HCT116 (cell line): ENCODE measurements at regions not wholly inside any gene's neighbourhood (a gene's known extent, or its start where the extent isn't known, plus 50 kb on each side); places are given as distances from the start of the nearest gene placed in this dataset.

Experiments used
- ATAC-seq: fragments of 200-7000 bp; cut with Tn5 transposase; 2 replicates; pipeline ENCODE4 v1.9.1; 2020; ENCODE audit warnings: mild to moderate bottlenecking, moderate library complexity
- BruUV-seq: library from RNA; stranded (reverse); fragments of 400-500 nt; replicated peaks from 2 replicates; lab custom pipeline; 2021; lab: Mats Ljungman, UMichigan
- CTCF ChIA-PET: fragments of 300-600 bp; sonication (Branson Sonifier 250); formaldehyde crosslinking; loops from one replicate; lab custom pipeline; 2021; ENCODE audit warnings: antibody characterized with exemption; lab: Charles Lee
- POLR2A ChIA-PET: fragments of 300-600, 350-600 bp; sonication (Branson Sonifier 250); formaldehyde crosslinking; loops from one replicate; lab custom pipeline; 2021; ENCODE audit warnings: antibody characterized with exemption; lab: Charles Lee
- RAD21 ChIA-PET, 2 experiments: fragments of 300-600 bp; sonication (Branson Sonifier 250); formaldehyde crosslinking; loops; one replicate each; lab custom pipeline; 2023; ENCODE audit warnings: low total read pairs in 2 of 2; ENCODE audit not compliant: uncharacterized antibody in 2 of 2, unreplicated experiment in 2 of 2, low non-redundant PET in 1 of 2; lab: Charles Lee
- DNase-seq: peaks from one replicate; pipeline ENCODE4 v3.0.0-alpha.2; 2010; ENCODE audit warnings: low read depth, low spot score
- H2AFZ ChIP-seq: fragments of 200-600 bp; shearing (Covaris generic), sonication (generic); 2 replicates; pipeline ENCODE4 v1.6.1; 2017; ENCODE audit warnings: low read depth, mixed run types, mixed read lengths, antibody characterized with exemption, low read length; ENCODE audit not compliant: poor library complexity, severe bottlenecking
- H3K27ac ChIP-seq: 2 replicates; pipeline ENCODE4 v1.5.1; 2012; ENCODE audit warnings: low read depth, low read length
- H3K27me3 ChIP-seq: fragments of 200-600 bp; sonication (generic); 2 replicates; pipeline ENCODE4 v1.6.1; 2016; ENCODE audit warnings: mixed run types, low read length, mixed read lengths; ENCODE audit not compliant: insufficient read depth
- H3K36me3 ChIP-seq, 2 experiments: fragments of 200-500 bp in 1 of 2; fragments of 200-600 bp in 1 of 2; sonication (Bioruptor generic) in 1 of 2; sonication (generic) in 1 of 2; 2 replicates each; pipeline versions ENCODE4 v1.5.1 to v1.6.1; 2014 to 2016; ENCODE audit warnings: low read length in 2 of 2, inconsistent platforms in 1 of 2, mixed read lengths in 1 of 2, mixed run types in 1 of 2; ENCODE audit not compliant: insufficient read depth in 2 of 2, control insufficient read depth in 1 of 2
- H3K4me1 ChIP-seq, 2 experiments: fragments of 200-600 bp in 1 of 2; sonication (generic) in 1 of 2; 2 replicates each; pipeline versions ENCODE4 v1.5.1 to v1.6.1; 2012 to 2017; ENCODE audit warnings: low read length in 2 of 2, inconsistent platforms in 1 of 2, mild to moderate bottlenecking in 1 of 2, mixed read lengths in 1 of 2, mixed run types in 1 of 2, moderate library complexity in 1 of 2; ENCODE audit not compliant: insufficient read depth in 2 of 2, control insufficient read depth in 1 of 2
- H3K4me2 ChIP-seq: fragments of 200-600 bp; sonication (generic); 2 replicates; pipeline ENCODE4 v1.6.1; 2017; ENCODE audit warnings: mixed run types, low read length, mixed read lengths
- H3K4me3 ChIP-seq, 2 experiments: fragments of 200-600 bp in 1 of 2; sonication (generic) in 1 of 2; replicated peaks in 1 of 2; 2 replicates each; pipeline ENCODE4 v1.5.1; 2011 to 2016; ENCODE audit warnings: low read length in 2 of 2, control low read depth in 1 of 2, low read depth in 1 of 2, mild to moderate bottlenecking in 1 of 2, mixed read lengths in 1 of 2, mixed run types in 1 of 2
- H3K79me2 ChIP-seq: fragments of 200-600 bp; sonication (generic); 2 replicates; pipeline ENCODE4 v1.6.1; 2017; ENCODE audit warnings: mild to moderate bottlenecking, mixed run types, low read length, moderate library complexity, mixed read lengths; ENCODE audit not compliant: insufficient read depth
- H3K9ac ChIP-seq: fragments of 200-600 bp; sonication (generic); 2 replicates; pipeline ENCODE4 v1.6.1; 2016; ENCODE audit warnings: low read length, mixed read lengths
- H3K9me2 ChIP-seq: fragments of 200-600 bp; sonication (generic), shearing (Covaris generic); 2 replicates; pipeline ENCODE4 v1.6.1; 2017; ENCODE audit warnings: mixed run types, mild to moderate bottlenecking, moderate library complexity; ENCODE audit not compliant: insufficient read depth
- H3K9me3 ChIP-seq, 2 experiments: fragments of 200-500 bp in 1 of 2; fragments of 200-600 bp in 1 of 2; sonication (Bioruptor generic) in 1 of 2; sonication (generic) in 1 of 2; 2 replicates each; pipeline ENCODE4 v1.6.1; 2014 to 2017; ENCODE audit warnings: low read length in 2 of 2, mixed read lengths in 2 of 2, inconsistent platforms in 1 of 2, low read depth in 1 of 2, mild to moderate bottlenecking in 1 of 2, mixed run types in 1 of 2, moderate library complexity in 1 of 2; ENCODE audit not compliant: control insufficient read depth in 1 of 2, insufficient read depth in 1 of 2
- H4K20me1 ChIP-seq: fragments of 200-600 bp; sonication (generic), shearing (Covaris generic); 2 replicates; pipeline ENCODE4 v1.6.1; 2017; ENCODE audit warnings: mixed run types, mild to moderate bottlenecking, moderate library complexity; ENCODE audit not compliant: insufficient read depth
- EGR1 ChIP-seq: IDR thresholded peaks from 2 replicates; pipeline ENCODE4 v1.6.1; 2012; ENCODE audit warnings: low read depth
- EZH2 ChIP-seq: fragments of 200-600 bp; sonication (generic); IDR thresholded peaks from 2 replicates; pipeline ENCODE4 v1.6.1; 2017; ENCODE audit warnings: antibody characterized with exemption, mixed run types
- EZH2phosphoT487 ChIP-seq: fragments of 200-600 bp; IDR thresholded peaks from 2 replicates; pipeline ENCODE4 v1.6.1; 2018; ENCODE audit warnings: antibody characterized with exemption, borderline replicate concordance
- FOSL1 ChIP-seq: IDR thresholded peaks from 2 replicates; pipeline ENCODE4 v1.6.1; 2012; ENCODE audit warnings: low read depth
- POLR2A ChIP-seq: IDR thresholded peaks from 2 replicates; pipeline ENCODE4 v1.7.0; 2011; ENCODE audit warnings: borderline replicate concordance; ENCODE audit not compliant: insufficient read depth, insufficient read length; ENCODE audit errors: extremely low read depth
- POLR2AphosphoS5 ChIP-seq: IDR thresholded peaks from 2 replicates; pipeline ENCODE4 v1.6.1; 2011; ENCODE audit warnings: mild to moderate bottlenecking, low read depth, low read length, moderate library complexity
- RAD21 ChIP-seq: IDR thresholded peaks from 2 replicates; pipeline ENCODE4 v1.6.1; 2012; ENCODE audit warnings: low read depth, mild to moderate bottlenecking
- SP1 ChIP-seq: IDR thresholded peaks from 2 replicates; pipeline ENCODE4 v1.6.1; 2012; ENCODE audit warnings: low read depth
- SRF ChIP-seq: IDR thresholded peaks from 2 replicates; pipeline ENCODE4 v1.6.1; 2012; ENCODE audit warnings: low read depth
- TCF7L2 ChIP-seq: IDR thresholded peaks from 2 replicates; pipeline ENCODE4 v1.7.0; 2011; ENCODE audit warnings: borderline replicate concordance, inconsistent platforms; ENCODE audit not compliant: insufficient read depth, insufficient read length; ENCODE audit errors: extremely low read depth
- ZFX ChIP-seq: fragments of 450-650 bp; IDR thresholded peaks from 2 replicates; pipeline ENCODE4 v1.6.1; 2017
- ZNF274 ChIP-seq: fragments of 200-500 bp; sonication (Bioruptor generic); IDR thresholded peaks from 2 replicates; pipeline ENCODE4 v1.6.1; 2014; ENCODE audit warnings: mild to moderate bottlenecking, low read depth, low read length, inconsistent platforms
- intact Hi-C: fragments of 100-400 bp; cut with micrococcal nuclease; formaldehyde crosslinking; loops from 2 replicates; pipeline ENCODE4 v1.10.0; 2022
- TF ChIP-seq, protein P1 (sequence below), 3 experiments: fragments of 200-600 bp in 1 of 3; sonication (generic) in 1 of 3; IDR thresholded peaks in 2 of 3; conservative IDR thresholded peaks in 1 of 3; 2 replicates each; pipeline ENCODE4 v1.5.1; 2012 to 2017; ENCODE audit warnings: low read depth in 2 of 3, low read length in 2 of 3, antibody characterized with exemption in 1 of 3, borderline replicate concordance in 1 of 3, control low read depth in 1 of 3, mild to moderate bottlenecking in 1 of 3, mixed read lengths in 1 of 3, mixed run types in 1 of 3, moderate library complexity in 1 of 3; ENCODE audit not compliant: insufficient read depth in 1 of 3
- TF ChIP-seq, protein P2 (sequence below): IDR thresholded peaks from 2 replicates; pipeline ENCODE4 v1.6.1; 2012

DNA sequence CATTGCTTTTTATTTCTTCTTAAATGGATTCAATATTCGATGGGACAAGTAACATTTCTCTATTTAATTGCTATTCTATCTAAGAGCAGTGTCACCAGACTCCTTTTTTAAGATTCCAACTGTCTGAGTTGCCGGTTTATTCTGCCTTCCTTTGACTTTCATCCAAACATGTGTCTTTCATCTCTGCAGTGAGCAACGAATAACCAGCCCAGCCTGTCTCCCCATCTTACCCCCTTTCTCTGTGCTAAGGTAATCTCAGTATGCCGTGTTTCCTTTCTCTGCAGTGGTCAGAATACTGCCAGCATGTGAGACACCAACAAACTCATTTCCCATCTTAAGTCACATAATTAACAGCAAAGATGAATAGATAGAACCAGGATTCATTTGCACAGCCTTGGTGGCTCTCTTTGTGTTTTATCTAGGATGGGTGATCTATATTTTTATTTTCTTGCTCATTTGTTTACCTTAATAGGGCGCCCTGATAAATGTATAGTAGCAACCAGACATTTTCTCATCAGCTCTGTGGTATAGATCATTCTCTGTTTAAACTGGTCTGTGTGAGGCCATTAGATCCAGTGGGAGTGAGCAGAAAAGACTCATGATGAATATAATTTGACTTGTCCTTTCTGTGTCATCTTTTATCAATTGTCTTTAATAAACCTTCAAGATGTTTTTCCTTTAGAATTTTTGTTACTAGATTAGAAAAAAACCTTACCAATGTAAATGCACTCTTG, 394.8 kb upstream of the IGFBP7 start:
- H3K9me2 ChIP-seq: no peaks in the 10 kb centered on the region
- no peak overlapping the region for H3K27ac ChIP-seq
- H4K20me1 ChIP-seq: no peaks in the 10 kb centered on the region
- no peak overlapping the region for H2AFZ ChIP-seq
- H3K36me3 ChIP-seq: no peaks in the 10 kb centered on the region
- H3K4me1 ChIP-seq: no peaks in the 10 kb centered on the region
- POLR2A ChIA-PET: no interaction called here
- DNase-seq (no peak), ATAC-seq (no peak)
- BruUV-seq: no TSS peak
- CTCF ChIA-PET: no interaction called here
- H3K9me3 ChIP-seq: peaks cover 3 to 7% of the 10 kb centered on the region in 2 experiments; a peak in 1 of 4 replicates
- H3K4me3 ChIP-seq: no peak overlapping the region
- no peak overlapping the region for H3K9ac ChIP-seq
- TF ChIP-seq EZH2phosphoT487: no peak
- TF ChIP-seq, protein P1, sequence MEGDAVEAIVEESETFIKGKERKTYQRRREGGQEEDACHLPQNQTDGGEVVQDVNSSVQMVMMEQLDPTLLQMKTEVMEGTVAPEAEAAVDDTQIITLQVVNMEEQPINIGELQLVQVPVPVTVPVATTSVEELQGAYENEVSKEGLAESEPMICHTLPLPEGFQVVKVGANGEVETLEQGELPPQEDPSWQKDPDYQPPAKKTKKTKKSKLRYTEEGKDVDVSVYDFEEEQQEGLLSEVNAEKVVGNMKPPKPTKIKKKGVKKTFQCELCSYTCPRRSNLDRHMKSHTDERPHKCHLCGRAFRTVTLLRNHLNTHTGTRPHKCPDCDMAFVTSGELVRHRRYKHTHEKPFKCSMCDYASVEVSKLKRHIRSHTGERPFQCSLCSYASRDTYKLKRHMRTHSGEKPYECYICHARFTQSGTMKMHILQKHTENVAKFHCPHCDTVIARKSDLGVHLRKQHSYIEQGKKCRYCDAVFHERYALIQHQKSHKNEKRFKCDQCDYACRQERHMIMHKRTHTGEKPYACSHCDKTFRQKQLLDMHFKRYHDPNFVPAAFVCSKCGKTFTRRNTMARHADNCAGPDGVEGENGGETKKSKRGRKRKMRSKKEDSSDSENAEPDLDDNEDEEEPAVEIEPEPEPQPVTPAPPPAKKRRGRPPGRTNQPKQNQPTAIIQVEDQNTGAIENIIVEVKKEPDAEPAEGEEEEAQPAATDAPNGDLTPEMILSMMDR (IDR thresholded peaks at IDR 0.05 in 2 of 3, conservative IDR thresholded peaks at IDR 0.05 in 1 of 3; ENCODE audit: borderline replicate concordance in 1 of 3, insufficient read depth in 1 of 3, low read depth in 2 of 3, low read length in 2 of 3): no peak
- TF ChIP-seq SP1: no peak
- no peak for TF ChIP-seq RAD21
- TF ChIP-seq TCF7L2: no peak
- TF ChIP-seq FOSL1: no peak
- no peak for TF ChIP-seq POLR2A
- TF ChIP-seq POLR2AphosphoS5: no peak
- TF ChIP-seq SRF: no peak
- TF ChIP-seq, protein P2, sequence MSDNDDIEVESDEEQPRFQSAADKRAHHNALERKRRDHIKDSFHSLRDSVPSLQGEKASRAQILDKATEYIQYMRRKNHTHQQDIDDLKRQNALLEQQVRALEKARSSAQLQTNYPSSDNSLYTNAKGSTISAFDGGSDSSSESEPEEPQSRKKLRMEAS: no peak
- TF ChIP-seq ZNF274: no peak
- TF ChIP-seq EZH2: no peak
- no peak for TF ChIP-seq ZFX
- TF ChIP-seq EGR1: no peak
- no peaks in the 10 kb centered on the region for H3K79me2 ChIP-seq
- RAD21 ChIA-PET: no interaction called here
- no peak overlapping the region for H3K4me2 ChIP-seq
- H3K27me3 ChIP-seq: no peaks in the 10 kb centered on the region
- intact Hi-C loops: no loop called here
